ENCODE measurements at regions not wholly inside any gene's neighbourhood (a gene's known extent, or its start where the extent isn't known, plus 50 kb on each side); places are given as distances from the start of the nearest gene placed in this dataset.

- TF ChIP-seq CTCF (IDR thresholded peaks at IDR 0.05), result no peak
- no peak for TF ChIP-seq POLR2A (IDR thresholded peaks at IDR 0.05)
Measured at GRCh38 chr7:18167815-18168214, 140.2 kb upstream of the PRPS1L1 start.
